Activated naive CD8-positive, alpha-beta T cell (primary cell): ENCODE measurements at regions not wholly inside any gene's neighbourhood (a gene's known extent, or its start where the extent isn't known, plus 50 kb on each side); places are given as distances from the start of the nearest gene placed in this dataset.

Experiments
- H3K27ac Mint-ChIP-seq: one replicate; pipeline ENCODE4 v1.8.0; 2021; ENCODE audit warnings: mixed read lengths
- H3K27me3 Mint-ChIP-seq: one replicate; pipeline ENCODE4 v1.8.0; 2021; ENCODE audit warnings: mixed read lengths
- H3K36me3 Mint-ChIP-seq: one replicate; pipeline ENCODE4 v1.8.0; 2021; ENCODE audit warnings: mixed read lengths
- H3K4me1 Mint-ChIP-seq: one replicate; pipeline ENCODE4 v1.8.0; 2021; ENCODE audit warnings: low read depth, mixed read lengths
- H3K4me3 Mint-ChIP-seq: one replicate; pipeline ENCODE4 v1.8.0; 2021; ENCODE audit warnings: mild to moderate bottlenecking, mixed read lengths
- H3K9me3 Mint-ChIP-seq: one replicate; pipeline ENCODE4 v1.8.0; 2021; ENCODE audit warnings: low read depth, mixed read lengths

GRCh38 chr5:108634010-108634616, 113.6 kb upstream of the FER start:
- H3K36me3 Mint-ChIP-seq: no peaks in the 10 kb centered on the region
- no peaks in the 10 kb centered on the region for H3K4me1 Mint-ChIP-seq
- H3K9me3 Mint-ChIP-seq: no peaks in the 10 kb centered on the region
- H3K4me3 Mint-ChIP-seq: no peak overlapping the region
- peaks cover 8% of the 10 kb centered on the region for H3K27me3 Mint-ChIP-seq
- H3K27ac Mint-ChIP-seq: no peak overlapping the region

DNA sequence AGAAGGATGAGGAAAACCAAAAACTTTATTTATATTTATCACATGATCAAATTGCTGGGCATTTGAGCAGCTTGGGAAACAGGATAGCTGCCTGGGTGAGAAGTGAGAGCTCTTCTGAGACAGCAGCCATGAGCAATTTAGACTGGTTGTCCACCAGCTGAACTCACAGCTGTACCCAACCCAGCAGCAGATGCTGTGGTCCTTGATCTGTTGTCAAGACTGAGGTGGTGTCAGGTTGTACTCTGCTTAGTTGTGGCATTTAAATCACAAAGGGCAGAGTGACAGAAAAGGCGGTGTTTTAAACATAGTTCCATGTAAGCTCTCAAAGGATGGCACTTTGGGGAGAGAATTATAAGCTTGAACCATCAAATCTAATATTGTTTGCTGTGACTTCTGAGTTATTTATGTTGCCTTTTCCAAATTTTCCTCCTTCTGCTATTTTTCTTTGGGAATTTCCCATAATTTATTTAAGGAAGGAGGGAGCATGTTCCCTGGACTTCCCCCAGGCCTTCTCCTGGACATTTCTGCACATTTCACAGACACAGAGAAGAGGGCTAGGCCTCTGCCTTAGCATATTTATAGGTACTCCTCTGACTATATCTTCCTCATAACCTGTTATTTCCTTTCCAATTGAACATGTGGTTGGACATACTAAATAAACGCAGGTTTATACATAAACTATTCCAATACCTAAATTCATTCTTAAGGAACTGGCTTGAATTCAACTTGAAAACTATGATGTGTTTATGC, 117.7 kb upstream of the FER start:
- Mint-ChIP-seq H3K4me1 (no peaks in the 10 kb centered on the region), H3K27me3 (peaks cover 1% of the 10 kb centered on the region), H3K4me3 (no peak overlapping the region), H3K36me3 (no peaks in the 10 kb centered on the region), H3K9me3 (no peaks in the 10 kb centered on the region), H3K27ac (no peak overlapping the region)

DNA sequence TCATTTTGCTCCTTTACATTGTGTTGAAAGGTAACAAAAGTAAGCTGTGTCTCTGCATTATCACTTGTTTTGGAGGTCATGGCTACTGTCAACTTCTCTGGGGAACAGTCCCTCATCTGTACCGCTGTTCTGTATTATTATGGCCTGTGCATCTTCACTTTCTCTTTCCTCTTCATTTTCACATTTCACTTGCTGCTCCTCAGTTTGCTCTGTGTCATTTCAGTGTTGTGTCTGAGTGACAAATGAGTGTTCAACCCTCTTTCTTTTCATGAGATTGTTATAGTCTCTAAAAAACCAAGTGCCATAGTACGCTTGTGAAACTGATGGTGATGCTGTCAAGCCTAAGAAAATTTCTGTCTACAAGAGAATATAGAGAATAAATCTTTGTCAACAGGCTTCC, 122.0 kb upstream of the FER start:
- Mint-ChIP-seq H3K9me3 (no peaks in the 10 kb centered on the region), H3K36me3 (no peaks in the 10 kb centered on the region), H3K27ac (no peak overlapping the region)

DNA sequence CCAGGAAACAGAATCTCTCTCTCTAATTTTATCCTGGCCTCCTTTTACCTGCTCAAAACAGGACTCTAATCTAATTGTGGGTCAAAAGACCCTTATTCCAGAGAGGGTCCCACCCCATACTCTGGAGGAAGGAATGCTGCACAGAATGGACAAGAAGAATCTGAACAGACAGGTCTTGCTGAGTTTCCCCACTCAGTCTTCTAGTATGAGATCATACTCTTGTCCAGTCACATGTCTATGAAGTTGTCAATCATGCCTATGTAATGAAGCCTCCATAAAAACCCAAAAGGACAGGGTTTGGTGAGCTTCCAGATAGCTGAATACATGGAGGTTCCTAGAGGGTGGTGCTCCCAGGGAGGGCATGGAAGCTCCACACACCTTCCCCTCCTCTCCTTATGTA, 123.9 kb upstream of the FER start:
- Mint-ChIP-seq H3K27ac (no peak overlapping the region), H3K4me3 (no peak overlapping the region), H3K9me3 (no peaks in the 10 kb centered on the region), H3K4me1 (no peaks in the 10 kb centered on the region), H3K27me3 (no peaks in the 10 kb centered on the region), H3K36me3 (no peaks in the 10 kb centered on the region)

More for the DNA sequence above, 122.0 kb upstream of the FER start:
- no peaks in the 10 kb centered on the region for H3K27me3 Mint-ChIP-seq
- H3K4me3 Mint-ChIP-seq: no peak overlapping the region
- H3K4me1 Mint-ChIP-seq: no peaks in the 10 kb centered on the region

DNA sequence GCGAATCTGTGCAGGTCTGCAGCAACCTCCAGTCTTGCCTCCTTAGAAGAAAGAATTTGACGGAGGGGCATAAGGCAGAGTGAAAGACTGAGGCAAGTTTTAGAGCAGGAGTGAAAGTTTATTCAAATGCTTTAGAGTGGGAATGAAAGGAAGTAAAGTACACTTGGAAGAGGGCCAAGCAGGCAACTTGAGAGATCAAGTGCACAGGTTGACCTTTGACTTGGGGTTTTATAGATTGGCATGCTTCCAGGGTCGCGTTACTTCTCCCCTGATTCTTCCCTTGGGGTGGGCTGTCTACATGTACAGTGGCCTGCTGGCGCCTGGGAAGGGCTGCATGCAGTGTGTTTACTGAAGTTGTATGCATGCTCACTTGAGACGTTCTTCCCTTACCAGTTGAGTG, 127.2 kb upstream of the FER start:
- peaks cover 9% of the 10 kb centered on the region for H3K27me3 Mint-ChIP-seq
- no peak overlapping the region for H3K27ac Mint-ChIP-seq
- H3K9me3 Mint-ChIP-seq: no peaks in the 10 kb centered on the region

DNA sequence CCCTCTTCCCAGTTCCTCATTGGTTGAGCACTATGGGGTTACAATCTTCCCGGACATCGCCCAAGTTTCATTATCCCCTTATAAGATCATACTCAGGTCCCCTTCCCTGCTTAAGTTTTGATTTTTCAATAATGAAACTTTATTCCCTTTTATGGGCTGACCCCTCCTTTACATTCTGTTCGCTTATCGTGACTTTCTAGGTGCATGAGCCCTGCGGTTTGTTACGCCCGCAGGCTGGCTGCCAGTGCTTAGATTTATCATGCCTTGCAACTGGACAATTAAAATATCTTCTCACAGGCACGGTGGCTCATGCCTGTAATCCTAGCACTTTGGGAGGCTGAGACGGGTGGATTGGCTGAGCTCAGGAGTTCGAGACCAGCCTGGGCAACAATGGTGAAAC, 127.9 kb upstream of the FER start:
- H3K27ac Mint-ChIP-seq: no peak overlapping the region
- no peaks in the 10 kb centered on the region for H3K36me3 Mint-ChIP-seq
- no peak overlapping the region for H3K4me3 Mint-ChIP-seq
- peaks cover 9% of the 10 kb centered on the region for H3K27me3 Mint-ChIP-seq
- H3K9me3 Mint-ChIP-seq: no peaks in the 10 kb centered on the region
- no peaks in the 10 kb centered on the region for H3K4me1 Mint-ChIP-seq

More for the DNA sequence above, 127.2 kb upstream of the FER start:
- H3K36me3 Mint-ChIP-seq: no peaks in the 10 kb centered on the region
- no peaks in the 10 kb centered on the region for H3K4me1 Mint-ChIP-seq
- no peak overlapping the region for H3K4me3 Mint-ChIP-seq

GRCh38 chr5:108617467-108618435, 129.9 kb upstream of the FER start:
- H3K4me1 Mint-ChIP-seq: no peaks in the 10 kb centered on the region
- H3K27ac Mint-ChIP-seq: no peak overlapping the region
- no peak overlapping the region for H3K4me3 Mint-ChIP-seq
- no peaks in the 10 kb centered on the region for H3K9me3 Mint-ChIP-seq
- H3K27me3 Mint-ChIP-seq: peaks cover 9% of the 10 kb centered on the region
- no peaks in the 10 kb centered on the region for H3K36me3 Mint-ChIP-seq

- no peak overlapping the region for H3K4me3 Mint-ChIP-seq
- no peaks in the 10 kb centered on the region for H3K4me1 Mint-ChIP-seq
Measured at GRCh38 chr5:108615216-108615615, 132.5 kb upstream of the FER start.

GRCh38 chr5:108607421-108607820, 140.3 kb upstream of the FER start:
- peaks cover 8% of the 10 kb centered on the region for H3K4me1 Mint-ChIP-seq
- H3K4me3 Mint-ChIP-seq: no peak overlapping the region
- no peaks in the 10 kb centered on the region for H3K36me3 Mint-ChIP-seq
- peaks cover 2% of the 10 kb centered on the region for H3K27me3 Mint-ChIP-seq
- H3K9me3 Mint-ChIP-seq: no peaks in the 10 kb centered on the region
- no peak overlapping the region for H3K27ac Mint-ChIP-seq

More at GRCh38 chr5:108615216-108615615, 132.5 kb upstream of the FER start:
- peaks cover 9% of the 10 kb centered on the region for H3K27me3 Mint-ChIP-seq
- H3K27ac Mint-ChIP-seq: no peak overlapping the region
- H3K36me3 Mint-ChIP-seq: no peaks in the 10 kb centered on the region
- no peaks in the 10 kb centered on the region for H3K9me3 Mint-ChIP-seq

DNA sequence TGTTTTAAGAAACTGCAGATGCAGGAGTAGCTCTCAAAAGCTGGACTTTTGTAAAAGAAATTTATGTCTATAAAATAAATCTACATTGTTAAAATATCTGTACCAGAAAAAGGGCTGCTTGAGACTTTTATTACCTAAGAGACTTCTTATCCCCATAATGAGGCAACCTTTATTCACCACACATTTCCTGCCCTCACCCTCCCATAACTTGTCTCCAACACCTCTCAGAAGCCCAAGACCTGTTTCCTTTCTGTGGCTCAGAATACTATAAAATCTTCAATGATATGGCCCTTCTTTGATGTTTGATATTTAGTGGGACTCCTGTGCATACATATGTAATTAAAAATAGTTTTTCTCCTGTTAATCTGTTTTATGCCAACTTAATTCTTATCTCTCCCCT, 141.5 kb upstream of the FER start:
- Mint-ChIP-seq H3K9me3 (no peaks in the 10 kb centered on the region), H3K4me3 (no peak overlapping the region), H3K27me3 (peaks cover 2% of the 10 kb centered on the region), H3K36me3 (no peaks in the 10 kb centered on the region), H3K27ac (no peak overlapping the region), H3K4me1 (peaks cover 8% of the 10 kb centered on the region)

DNA sequence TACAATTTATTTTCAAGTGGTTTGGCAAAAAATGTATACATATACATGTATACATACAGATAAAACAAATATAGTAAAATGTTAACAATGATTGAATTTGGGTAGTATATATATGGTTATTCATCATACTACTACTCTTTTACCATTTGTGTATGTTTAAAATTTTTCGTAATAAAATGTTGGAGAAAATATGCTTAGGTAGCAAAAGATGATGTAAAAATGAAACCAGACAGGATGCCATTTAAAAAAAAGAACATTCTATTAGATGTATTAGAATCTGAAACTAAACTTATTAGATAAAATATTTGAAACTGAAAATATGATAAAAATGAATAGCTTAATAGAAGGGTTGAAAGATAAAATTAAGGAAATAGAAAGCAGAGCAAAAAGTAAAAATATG, 144.9 kb upstream of the FER start:
- no peak overlapping the region for H3K27ac Mint-ChIP-seq

DNA sequence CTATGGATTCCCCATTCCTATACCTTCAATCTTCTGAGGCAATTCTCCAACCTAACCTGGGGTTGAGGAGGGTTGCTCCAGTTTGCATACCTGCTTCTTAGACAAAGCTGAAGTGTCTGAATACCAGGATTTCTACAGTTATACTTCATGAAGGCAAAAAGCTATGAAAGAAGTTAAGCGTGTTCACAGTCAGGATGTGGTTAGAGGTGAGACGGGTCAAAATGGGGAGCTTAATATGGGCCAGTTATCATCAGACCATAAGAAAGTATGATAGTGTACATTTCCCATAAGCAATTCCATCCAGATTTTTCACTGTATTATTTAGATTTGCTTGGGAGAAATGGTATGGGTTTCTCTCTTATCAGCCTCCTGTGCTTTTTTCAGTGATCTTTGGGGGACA, 156.9 kb upstream of the FER start:
- Mint-ChIP-seq H3K9me3 (no peaks in the 10 kb centered on the region), H3K27me3 (peaks cover 7% of the 10 kb centered on the region), H3K4me1 (no peaks in the 10 kb centered on the region), H3K4me3 (no peak overlapping the region), H3K27ac (no peak overlapping the region), H3K36me3 (no peaks in the 10 kb centered on the region)

More for the DNA sequence above, 144.9 kb upstream of the FER start:
- Mint-ChIP-seq H3K9me3 (no peaks in the 10 kb centered on the region), H3K4me3 (no peak overlapping the region), H3K4me1 (peaks cover 8% of the 10 kb centered on the region), H3K27me3 (peaks cover 6% of the 10 kb centered on the region), H3K36me3 (no peaks in the 10 kb centered on the region)

GRCh38 chr5:108588323-108588722, 159.4 kb upstream of the FER start:
- H3K4me1 Mint-ChIP-seq: no peaks in the 10 kb centered on the region
- H3K4me3 Mint-ChIP-seq: no peak overlapping the region
- H3K27ac Mint-ChIP-seq: no peak overlapping the region
- H3K36me3 Mint-ChIP-seq: no peaks in the 10 kb centered on the region
- peaks cover 10% of the 10 kb centered on the region for H3K27me3 Mint-ChIP-seq
- H3K9me3 Mint-ChIP-seq: no peaks in the 10 kb centered on the region

DNA sequence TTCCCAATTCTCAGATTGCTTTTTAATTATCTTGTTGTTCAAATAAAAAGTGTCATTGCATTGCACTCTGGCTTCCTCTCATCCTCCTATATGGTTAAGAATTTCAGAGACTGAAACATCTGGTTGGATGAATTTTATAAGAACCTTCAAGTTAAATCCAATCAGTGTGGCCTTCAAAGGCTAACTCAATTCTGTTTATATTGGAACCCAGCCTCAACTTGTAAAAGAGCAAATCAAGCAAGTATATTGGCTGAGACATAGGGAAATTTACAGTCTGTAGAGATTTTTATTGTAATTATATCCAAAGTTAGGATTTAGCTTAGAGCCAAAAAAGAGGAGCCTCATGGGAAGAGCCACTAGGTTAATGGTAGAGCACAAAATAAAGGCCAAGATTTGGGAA, 159.9 kb upstream of the FER start:
- H3K4me3 Mint-ChIP-seq: no peak overlapping the region
- H3K36me3 Mint-ChIP-seq: no peaks in the 10 kb centered on the region
- peaks cover 10% of the 10 kb centered on the region for H3K27me3 Mint-ChIP-seq

GRCh38 chr5:108581026-108581425, 166.7 kb upstream of the FER start:
- Mint-ChIP-seq H3K36me3 (no peaks in the 10 kb centered on the region), H3K4me3 (no peak overlapping the region), H3K9me3 (no peaks in the 10 kb centered on the region), H3K27me3 (peaks cover 9% of the 10 kb centered on the region), H3K27ac (no peak overlapping the region), H3K4me1 (no peaks in the 10 kb centered on the region)

More for the DNA sequence above, 159.9 kb upstream of the FER start:
- Mint-ChIP-seq H3K4me1 (no peaks in the 10 kb centered on the region), H3K9me3 (no peaks in the 10 kb centered on the region), H3K27ac (no peak overlapping the region)
